HEK293 (cell line): ENCODE measurements at regions not wholly inside any gene's neighbourhood (a gene's known extent, or its start where the extent isn't known, plus 50 kb on each side); places are given as distances from the start of the nearest gene placed in this dataset.
A peak's percentile ranks its signal among the peaks of the same experiment; 100 is the strongest.

Source experiments
- CTCF ChIA-PET: fragments of 350-600 bp; formaldehyde crosslinking; extraction: SDS; loops from one replicate; lab custom pipeline; 2021; ENCODE audit warnings: antibody characterized with exemption; lab: Yijun Ruan, JAX
- POLR2A ChIA-PET: fragments of 300-600 bp; formaldehyde crosslinking; extraction: SDS; loops from one replicate; lab custom pipeline; 2020; ENCODE audit warnings: antibody characterized with exemption, inconsistent platforms; lab: Yijun Ruan, JAX
- H3K27ac ChIP-seq: fragments of 200-500 bp; sonication (Bioruptor generic); 2 replicates; pipeline ENCODE4 v1.5.1; 2014; ENCODE audit warnings: low read depth, low read length, control low read depth, inconsistent platforms; ENCODE audit errors: extremely low read depth
- H3K36me3 ChIP-seq, 2 experiments: fragments of 200-500 bp in 1 of 2; sonication (Bioruptor generic) in 1 of 2; 1 replicate in 1 of 2; 2 replicates in 1 of 2; pipeline ENCODE4 v1.5.1; 2014 to 2017; ENCODE audit warnings: inconsistent platforms in 2 of 2, low read length in 2 of 2; ENCODE audit not compliant: control insufficient read depth in 2 of 2, insufficient read depth in 1 of 2
- H3K4me1 ChIP-seq: fragments of 200-500 bp; sonication (Bioruptor generic); 2 replicates; pipeline ENCODE4 v1.5.1; 2014; ENCODE audit warnings: mild to moderate bottlenecking, low read length, inconsistent platforms; ENCODE audit not compliant: control insufficient read depth, insufficient read depth
- H3K4me3 ChIP-seq: 2 replicates; pipeline ENCODE4 v1.5.1; 2011; ENCODE audit warnings: low read depth, mild to moderate bottlenecking, control low read depth, low read length, moderate library complexity
- H3K9me3 ChIP-seq: fragments of 200-500 bp; sonication (Bioruptor generic); 2 replicates; pipeline ENCODE4 v1.5.1; 2014; ENCODE audit warnings: low read depth, low read length, inconsistent platforms; ENCODE audit not compliant: control insufficient read depth, insufficient read depth
- AEBP2 ChIP-seq: fragments of 450-650 bp; formaldehyde crosslinking; IDR thresholded peaks from 2 replicates; pipeline ENCODE4 v1.5.1; 2016; ENCODE audit warnings: missing biosample characterization, missing genetic modification characterization, borderline replicate concordance
- GLIS2 ChIP-seq: fragments of 450-650 bp; formaldehyde crosslinking; IDR thresholded peaks from 2 replicates; pipeline ENCODE4 v1.5.1; 2016; ENCODE audit warnings: missing biosample characterization, missing genetic modification characterization
- KLF17 ChIP-seq: fragments of 450-650 bp; formaldehyde crosslinking; IDR thresholded peaks from 2 replicates; pipeline ENCODE4 v1.5.1; 2016; ENCODE audit warnings: missing biosample characterization, missing genetic modification characterization
- KLF8 ChIP-seq: fragments of 450-650 bp; formaldehyde crosslinking; IDR thresholded peaks from 2 replicates; pipeline ENCODE4 v1.5.1; 2016; ENCODE audit warnings: missing biosample characterization, missing genetic modification characterization
- OSR2 ChIP-seq: fragments of 450-650 bp; formaldehyde crosslinking; IDR thresholded peaks from 2 replicates; pipeline ENCODE4 v1.5.1; 2016; ENCODE audit warnings: missing biosample characterization, missing genetic modification characterization
- PATZ1 ChIP-seq: fragments of 450-650 bp; formaldehyde crosslinking; IDR thresholded peaks from 2 replicates; pipeline ENCODE4 v1.5.1; 2016; ENCODE audit warnings: missing biosample characterization, missing genetic modification characterization
- RBAK ChIP-seq: fragments of 450-650 bp; formaldehyde crosslinking; IDR thresholded peaks from 2 replicates; pipeline ENCODE4 v1.5.1; 2016; ENCODE audit warnings: missing biosample characterization, missing genetic modification characterization
- REST ChIP-seq: fragments of 450-650 bp; formaldehyde crosslinking; IDR thresholded peaks from 2 replicates; pipeline ENCODE4 v1.5.1; 2016; ENCODE audit warnings: missing biosample characterization, missing genetic modification characterization
- YY1 ChIP-seq: fragments of 450-650 bp; formaldehyde crosslinking; IDR thresholded peaks from 2 replicates; pipeline ENCODE4 v1.5.1; 2018; ENCODE audit warnings: missing biosample characterization, missing genetic modification characterization
- ZBTB11 ChIP-seq: fragments of 450-650 bp; formaldehyde crosslinking; conservative IDR thresholded peaks from 2 replicates; pipeline ENCODE4 v1.5.1; 2016; ENCODE audit warnings: low read depth, missing biosample characterization, missing genetic modification characterization
- ZNF391 ChIP-seq: fragments of 450-650 bp; formaldehyde crosslinking; IDR thresholded peaks from 2 replicates; pipeline ENCODE4 v1.5.1; 2016; ENCODE audit warnings: low read depth, missing biosample characterization, missing genetic modification characterization, borderline replicate concordance
- ZNF423 ChIP-seq: fragments of 450-650 bp; formaldehyde crosslinking; IDR thresholded peaks from 2 replicates; pipeline ENCODE4 v1.5.1; 2016; ENCODE audit warnings: missing biosample characterization, missing genetic modification characterization
- ZNF426 ChIP-seq: fragments of 450-650 bp; formaldehyde crosslinking; IDR thresholded peaks from 2 replicates; pipeline ENCODE4 v1.5.1; 2017; ENCODE audit warnings: missing biosample characterization, missing genetic modification characterization, mild to moderate bottlenecking, inconsistent platforms, moderate library complexity
- ZNF585B ChIP-seq: fragments of 450-650 bp; formaldehyde crosslinking; IDR thresholded peaks from 2 replicates; pipeline ENCODE4 v1.5.1; 2016; ENCODE audit warnings: missing biosample characterization, missing genetic modification characterization
- ZNF623 ChIP-seq: fragments of 450-650 bp; formaldehyde crosslinking; IDR thresholded peaks from 2 replicates; pipeline ENCODE4 v1.5.1; 2016; ENCODE audit warnings: missing biosample characterization, missing genetic modification characterization
- ZNF843 ChIP-seq: fragments of 450-650 bp; formaldehyde crosslinking; IDR thresholded peaks from 2 replicates; pipeline ENCODE4 v1.5.1; 2016; ENCODE audit warnings: missing biosample characterization, missing genetic modification characterization
- ZSCAN23 ChIP-seq: fragments of 450-650 bp; formaldehyde crosslinking; IDR thresholded peaks from 2 replicates; pipeline ENCODE4 v1.5.1; 2016; ENCODE audit warnings: missing biosample characterization, missing genetic modification characterization

GRCh38 chr11:92866679-92867282 is 102.7 kb upstream of the MTNR1B start:
- Histone ChIP-seq H3K27ac (peak overlapping the region; percentile 77; the same call in 1 of the 2 replicates), H3K9me3 (no peaks in the 10 kb centered on the region), H3K4me1 (peaks cover 8% of the 10 kb centered on the region)
- POLR2A ChIA-PET: no interaction called here
- TF ChIP-seq ZNF585B (no peak), AEBP2 (tag by site-specific recombination) (no peak), OSR2 (tag by site-specific recombination) (no peak), ZSCAN23 (tag by site-specific recombination) (no peak), REST (tag by site-specific recombination) (no peak), GLIS2 (tag by site-specific recombination) (no peak), ZNF623 (no peak), KLF17 (tag by site-specific recombination) (no peak), YY1 (tag by site-specific recombination) (no peak), ZNF391 (no peak), PATZ1 (tag by site-specific recombination) (no peak), ZNF843 (tag by site-specific recombination) (no peak), RBAK (tag by site-specific recombination) (no peak), ZBTB11 (tag by site-specific recombination) (no peak), KLF8 (tag by site-specific recombination) (no peak), ZNF423 (tag by site-specific recombination) (no peak), ZNF426 (tag by site-specific recombination) (no peak)
- TF ChIP-seq, all 188 proteins: peak for 0
- Histone ChIP-seq H3K36me3 (no peaks in the 10 kb centered on the region), H3K4me3 (no peak overlapping the region)
- CTCF ChIA-PET: interaction anchor here (0.6 kb wide), 1 partner anchor 230 kb away, joined by 3 read pairs; no protein-coding TSS in a partner anchor
